DOHH2 (cell line): ENCODE measurements at regions not wholly inside any gene's neighbourhood (a gene's known extent, or its start where the extent isn't known, plus 50 kb on each side); places are given as distances from the start of the nearest gene placed in this dataset.

Experiments
- H3F3A ChIP-seq: fragments of 200-600 bp; sonication (generic), shearing (Covaris generic); 2 replicates; pipeline ENCODE4 v1.6.0; 2016; ENCODE audit warnings: antibody characterized with exemption, mild to moderate bottlenecking; ENCODE audit not compliant: control insufficient read depth, insufficient read depth
- H3K27ac ChIP-seq: fragments of 200-600 bp; sonication (generic); 2 replicates; pipeline ENCODE4 v1.5.1; 2014; ENCODE audit warnings: low read depth, mild to moderate bottlenecking, low read length, moderate library complexity
- H3K27me3 ChIP-seq: fragments of 200-600 bp; sonication (generic); 2 replicates; pipeline ENCODE4 v1.6.1; 2014; ENCODE audit warnings: mild to moderate bottlenecking, low read length, mixed read lengths; ENCODE audit not compliant: control insufficient read depth
- H3K36me3 ChIP-seq: fragments of 200-600 bp; sonication (generic); 2 replicates; pipeline ENCODE4 v1.6.1; 2014; ENCODE audit warnings: mild to moderate bottlenecking, low read length, moderate library complexity, mixed read lengths; ENCODE audit not compliant: control insufficient read depth
- H3K4me1 ChIP-seq: fragments of 200-600 bp; sonication (generic); 2 replicates; pipeline ENCODE4 v1.6.1; 2014; ENCODE audit warnings: mild to moderate bottlenecking, low read length, mixed read lengths; ENCODE audit not compliant: control insufficient read depth
- H3K4me2 ChIP-seq: fragments of 200-600 bp; sonication (generic); 2 replicates; pipeline ENCODE4 v1.6.0; 2014; ENCODE audit warnings: mild to moderate bottlenecking, low read length, moderate library complexity
- H3K4me3 ChIP-seq: fragments of 200-600 bp; sonication (generic); 2 replicates; pipeline ENCODE4 v1.5.1; 2014; ENCODE audit warnings: mild to moderate bottlenecking, low read length, mixed read lengths
- H3K79me2 ChIP-seq: fragments of 200-600 bp; sonication (generic); 2 replicates; pipeline ENCODE4 v1.6.1; 2014; ENCODE audit warnings: mild to moderate bottlenecking, low read length, mixed read lengths; ENCODE audit not compliant: control insufficient read depth
- H3K9me2 ChIP-seq: fragments of 200-600 bp; sonication (generic); replicated peaks from 2 replicates; pipeline ENCODE4 v1.6.1; 2014; ENCODE audit warnings: mild to moderate bottlenecking, low read length, mixed read lengths; ENCODE audit not compliant: control insufficient read depth
- H3K9me3 ChIP-seq: fragments of 200-600 bp; sonication (generic); 2 replicates; pipeline ENCODE4 v1.6.1; 2014; ENCODE audit warnings: antibody characterized with exemption, low read length, mixed read lengths; ENCODE audit not compliant: control insufficient read depth, insufficient read depth
- H4K20me1 ChIP-seq: fragments of 200-600 bp; sonication (generic); 2 replicates; pipeline ENCODE4 v1.6.0; 2014; ENCODE audit warnings: low read depth, mild to moderate bottlenecking, antibody characterized with exemption, low read length, moderate library complexity; ENCODE audit not compliant: control insufficient read depth, insufficient read depth
- CTCF ChIP-seq: fragments of 200-600 bp; sonication (generic); IDR thresholded peaks from one replicate; pipeline ENCODE4 v1.5.1; 2014; ENCODE audit warnings: antibody characterized with exemption, mild to moderate bottlenecking, low read depth, low read length; ENCODE audit not compliant: poor library complexity, severe bottlenecking
- EZH2phosphoT487 ChIP-seq: fragments of 200-600 bp; sonication (generic); IDR thresholded peaks from 2 replicates; pipeline ENCODE4 v1.6.1; 2017; ENCODE audit warnings: borderline replicate concordance, mild to moderate bottlenecking, antibody characterized with exemption, low read length, moderate library complexity, mixed read lengths

GRCh38 chr2:221771297-221771696, 199.2 kb upstream of the EPHA4 start:
- Histone ChIP-seq H3K79me2 (no peaks in the 10 kb centered on the region), H4K20me1 (no peaks in the 10 kb centered on the region), H3K9me2 (no peaks in the 10 kb centered on the region), H3F3A (no peaks in the 10 kb centered on the region), H3K4me2 (no peak overlapping the region), H3K4me1 (no peaks in the 10 kb centered on the region), H3K9me3 (no peaks in the 10 kb centered on the region), H3K36me3 (no peaks in the 10 kb centered on the region), H3K27me3 (no peaks in the 10 kb centered on the region), H3K27ac (no peak overlapping the region), H3K4me3 (no peak overlapping the region)
- TF ChIP-seq EZH2phosphoT487 (no peak), CTCF (no peak)

GRCh38 chr2:221767106-221768012, 195.3 kb upstream of the EPHA4 start:
- Histone ChIP-seq H3F3A (no peaks in the 10 kb centered on the region), H3K9me3 (no peaks in the 10 kb centered on the region), H3K79me2 (no peaks in the 10 kb centered on the region), H3K4me3 (no peak overlapping the region), H4K20me1 (no peaks in the 10 kb centered on the region), H3K9me2 (no peaks in the 10 kb centered on the region), H3K27me3 (no peaks in the 10 kb centered on the region), H3K4me2 (no peak overlapping the region), H3K27ac (no peak overlapping the region), H3K4me1 (no peaks in the 10 kb centered on the region), H3K36me3 (no peaks in the 10 kb centered on the region)
- TF ChIP-seq CTCF (no peak), EZH2phosphoT487 (no peak)

GRCh38 chr2:221762496-221762895, 190.4 kb upstream of the EPHA4 start:
- TF ChIP-seq EZH2phosphoT487 (no peak), CTCF (no peak)
- Histone ChIP-seq H3K4me3 (no peak overlapping the region), H3K36me3 (no peaks in the 10 kb centered on the region), H3K4me2 (no peak overlapping the region), H3K79me2 (no peaks in the 10 kb centered on the region), H3K27me3 (no peaks in the 10 kb centered on the region), H3F3A (no peaks in the 10 kb centered on the region), H4K20me1 (no peaks in the 10 kb centered on the region), H3K27ac (no peak overlapping the region), H3K9me3 (no peaks in the 10 kb centered on the region), H3K4me1 (no peaks in the 10 kb centered on the region), H3K9me2 (no peaks in the 10 kb centered on the region)
